RWPE2 (cell line): ENCODE measurements at regions not wholly inside any gene's neighbourhood (a gene's known extent, or its start where the extent isn't known, plus 50 kb on each side); places are given as distances from the start of the nearest gene placed in this dataset.

Experiments
- ATAC-seq: fragments of 200-7000 bp; cut with Tn5 transposase; 3 replicates; pipeline ENCODE4 v1.9.1; 2021; ENCODE audit warnings: low read depth
- DNase-seq: peaks from one replicate; pipeline ENCODE4 v3.0.0-alpha.2; 2020; ENCODE audit warnings: low spot score
- H3K27ac ChIP-seq: fragments of 450-650 bp; 2 replicates; pipeline ENCODE4 v1.5.1; 2017; ENCODE audit warnings: mild to moderate bottlenecking; ENCODE audit not compliant: poor library complexity, severe bottlenecking
- H3K27me3 ChIP-seq: fragments of 250-450 bp; sonication (Bioruptor Pico); 2 replicates; pipeline ENCODE4 v1.5.1; 2021; ENCODE audit warnings: mild to moderate bottlenecking, moderate library complexity; ENCODE audit not compliant: insufficient read depth, poor library complexity, severe bottlenecking
- H3K36me3 ChIP-seq: fragments of 250-450 bp; sonication (Bioruptor Pico); 2 replicates; pipeline ENCODE4 v1.5.1; 2020; ENCODE audit warnings: low read depth, mild to moderate bottlenecking, moderate library complexity
- H3K4me1 ChIP-seq: fragments of 250-450 bp; sonication (Bioruptor Pico); 2 replicates; pipeline ENCODE4 v1.5.1; 2021; ENCODE audit warnings: mild to moderate bottlenecking, moderate library complexity; ENCODE audit not compliant: insufficient read depth, poor library complexity, severe bottlenecking
- H3K4me3 ChIP-seq: fragments of 250-450 bp; sonication (Bioruptor Pico); 2 replicates; pipeline ENCODE4 v1.5.1; 2021; ENCODE audit warnings: mild to moderate bottlenecking, moderate library complexity; ENCODE audit not compliant: severe bottlenecking
- H3K9me3 ChIP-seq: fragments of 250-450 bp; sonication (Bioruptor Pico); 2 replicates; pipeline ENCODE4 v1.5.1; 2021; ENCODE audit warnings: mild to moderate bottlenecking, moderate library complexity; ENCODE audit not compliant: severe bottlenecking
- CTCF ChIP-seq: fragments of 450-650 bp; IDR thresholded peaks from one replicate; pipeline ENCODE4 v1.5.1; 2017; ENCODE audit warnings: mild to moderate bottlenecking, moderate library complexity; ENCODE audit not compliant: poor library complexity, severe bottlenecking

- DNase-seq (no peak), ATAC-seq (no peak)
- no peak for TF ChIP-seq CTCF
- peaks cover 7% of the 10 kb centered on the region for H3K27me3 ChIP-seq
- no peaks in the 10 kb centered on the region for H3K9me3 ChIP-seq
- H3K4me3 ChIP-seq, result no peak overlapping the region
- H3K27ac ChIP-seq, result no peak overlapping the region
- H3K4me1 ChIP-seq, result no peaks in the 10 kb centered on the region
- H3K36me3 ChIP-seq, result no peaks in the 10 kb centered on the region
These were observed 203.7 kb upstream of the OTX2 start for GRCh38 chr14:57013987-57014386.

- no peak for ATAC-seq
- Histone ChIP-seq H3K27ac (no peak overlapping the region), H3K27me3 (peaks cover 41% of the 10 kb centered on the region), H3K4me1 (no peaks in the 10 kb centered on the region), H3K9me3 (no peaks in the 10 kb centered on the region), H3K36me3 (no peaks in the 10 kb centered on the region), H3K4me3 (no peak overlapping the region)
- no peak for TF ChIP-seq CTCF
- no peak for DNase-seq
These were observed 199.6 kb upstream of the OTX2 start for GRCh38 chr14:57009585-57010515.

DNA sequence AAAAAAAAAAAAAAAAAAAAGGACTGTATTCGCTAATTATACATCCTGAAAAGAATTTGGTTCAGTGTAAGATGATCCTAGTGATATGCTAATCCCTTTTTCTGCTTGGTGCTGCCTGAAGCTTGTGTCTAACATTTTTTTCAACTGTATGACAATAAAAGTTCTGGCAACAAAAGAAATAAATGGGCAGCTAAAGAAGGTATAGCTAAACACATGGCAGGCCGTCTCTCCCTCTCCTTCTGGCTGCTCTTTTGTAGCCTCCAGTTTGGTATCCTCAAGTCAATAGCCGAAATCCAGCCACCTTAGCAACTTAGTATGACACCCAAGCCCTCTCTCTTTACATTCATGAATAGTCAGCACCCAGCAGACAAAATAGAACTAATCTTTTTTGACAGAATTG is 198.3 kb upstream of the OTX2 start:
- H3K4me1 ChIP-seq, result no peaks in the 10 kb centered on the region
- peaks cover 41% of the 10 kb centered on the region for H3K27me3 ChIP-seq
- no peaks in the 10 kb centered on the region for H3K9me3 ChIP-seq
- ATAC-seq, result no peak
- no peaks in the 10 kb centered on the region for H3K36me3 ChIP-seq
- H3K27ac ChIP-seq, result no peak overlapping the region
- no peak for DNase-seq
- H3K4me3 ChIP-seq, result no peak overlapping the region
- no peak for TF ChIP-seq CTCF

GRCh38 chr14:56998728-56999127 is 188.4 kb upstream of the OTX2 start:
- H3K27me3 ChIP-seq, result peaks cover 14% of the 10 kb centered on the region
- no peaks in the 10 kb centered on the region for H3K4me1 ChIP-seq
- no peaks in the 10 kb centered on the region for H3K9me3 ChIP-seq
- H3K27ac ChIP-seq, result no peak overlapping the region
- DNase-seq (no peak), ATAC-seq (no peak)
- H3K36me3 ChIP-seq, result no peaks in the 10 kb centered on the region
- no peak overlapping the region for H3K4me3 ChIP-seq
- TF ChIP-seq CTCF, result no peak
